ENCODE measurements at regions not wholly inside any gene's neighbourhood (a gene's known extent, or its start where the extent isn't known, plus 50 kb on each side); places are given as distances from the start of the nearest gene placed in this dataset.

- no peak for DNase-seq
These were observed 120.5 kb downstream of the GADD45G start for GRCh38 chr9:89725271-89725670.

- DNase-seq: no peak
These were observed 125.2 kb downstream of the GADD45G start for GRCh38 chr9:89729954-89730530.

DNA sequence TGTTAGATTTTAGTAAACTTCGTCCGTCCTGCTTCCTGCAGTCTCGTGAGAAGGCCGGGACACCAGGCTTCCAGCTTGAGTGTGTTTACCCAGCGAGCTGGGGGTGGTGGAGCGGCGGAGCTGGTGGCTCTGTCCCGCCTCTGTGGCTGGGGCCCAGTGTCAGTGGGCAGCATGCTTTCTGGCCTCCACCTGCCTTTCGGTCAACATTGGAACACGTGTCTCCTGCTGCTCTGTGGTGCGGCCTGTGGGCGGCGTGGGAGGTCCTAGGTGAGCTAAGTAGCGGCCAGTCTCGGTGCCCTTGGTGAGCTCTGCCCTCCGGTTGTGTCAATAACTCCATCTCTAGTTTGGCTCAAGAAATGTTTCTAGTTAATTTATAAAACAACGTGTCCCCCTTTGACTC is 125.9 kb downstream of the GADD45G start:
- DNase-seq: no peak

GRCh38 chr9:89731262-89732182 is 126.7 kb downstream of the GADD45G start:
- DNase-seq: no peak

DNA sequence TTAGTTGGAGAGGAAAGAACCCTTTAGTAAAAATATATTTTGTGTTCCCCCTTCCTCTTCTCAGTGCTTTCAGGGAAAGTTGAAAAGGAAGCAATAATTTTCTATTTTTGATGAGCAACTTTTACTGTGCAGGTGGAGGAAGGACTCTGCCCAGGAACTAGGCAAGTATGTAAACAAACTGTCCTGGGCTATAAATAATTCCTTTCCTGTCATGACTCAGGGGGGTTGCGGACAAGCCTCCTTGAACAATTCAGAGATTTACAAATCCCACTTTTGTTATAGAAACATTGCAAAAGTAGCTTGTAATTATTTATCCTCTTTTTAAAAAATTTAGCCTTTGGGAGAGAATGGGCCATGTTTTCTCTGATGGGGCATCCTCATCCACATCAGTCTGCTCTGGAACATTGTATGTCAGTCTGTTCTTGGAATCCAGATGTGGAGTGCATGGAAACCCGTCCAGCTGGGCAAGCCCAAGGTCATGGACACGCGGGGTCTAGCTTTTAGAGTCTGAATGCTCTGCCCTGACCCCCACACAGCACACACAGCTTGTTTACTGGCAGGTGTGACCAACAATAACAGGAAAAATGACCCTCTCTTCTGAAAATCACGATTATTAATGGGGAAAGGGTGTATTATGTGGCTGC is 127.6 kb downstream of the GADD45G start:
- DNase-seq: no peak

DNA sequence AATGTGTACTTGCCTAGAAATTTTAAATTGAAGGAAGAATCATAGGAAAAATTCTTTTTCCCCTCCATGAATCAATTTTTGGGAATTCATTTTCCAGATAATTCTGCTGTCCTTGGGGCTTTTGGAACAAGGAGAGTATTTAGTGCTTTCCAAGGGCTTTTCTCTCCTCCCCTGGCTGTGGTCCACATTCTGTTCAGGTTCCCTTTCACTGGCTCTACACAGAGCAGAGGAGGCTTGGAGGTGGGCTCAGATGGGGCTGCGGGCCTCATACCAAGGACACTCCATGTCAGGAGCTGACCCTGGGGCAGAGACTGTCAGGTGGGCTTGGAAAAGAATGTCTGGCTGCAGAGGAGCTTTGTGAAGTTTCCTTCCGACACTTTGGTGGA is 128.1 kb downstream of the GADD45G start:
- no peak for DNase-seq

- DNase-seq: no peak
These were observed 129.8 kb downstream of the GADD45G start for GRCh38 chr9:89734600-89735041.

DNA sequence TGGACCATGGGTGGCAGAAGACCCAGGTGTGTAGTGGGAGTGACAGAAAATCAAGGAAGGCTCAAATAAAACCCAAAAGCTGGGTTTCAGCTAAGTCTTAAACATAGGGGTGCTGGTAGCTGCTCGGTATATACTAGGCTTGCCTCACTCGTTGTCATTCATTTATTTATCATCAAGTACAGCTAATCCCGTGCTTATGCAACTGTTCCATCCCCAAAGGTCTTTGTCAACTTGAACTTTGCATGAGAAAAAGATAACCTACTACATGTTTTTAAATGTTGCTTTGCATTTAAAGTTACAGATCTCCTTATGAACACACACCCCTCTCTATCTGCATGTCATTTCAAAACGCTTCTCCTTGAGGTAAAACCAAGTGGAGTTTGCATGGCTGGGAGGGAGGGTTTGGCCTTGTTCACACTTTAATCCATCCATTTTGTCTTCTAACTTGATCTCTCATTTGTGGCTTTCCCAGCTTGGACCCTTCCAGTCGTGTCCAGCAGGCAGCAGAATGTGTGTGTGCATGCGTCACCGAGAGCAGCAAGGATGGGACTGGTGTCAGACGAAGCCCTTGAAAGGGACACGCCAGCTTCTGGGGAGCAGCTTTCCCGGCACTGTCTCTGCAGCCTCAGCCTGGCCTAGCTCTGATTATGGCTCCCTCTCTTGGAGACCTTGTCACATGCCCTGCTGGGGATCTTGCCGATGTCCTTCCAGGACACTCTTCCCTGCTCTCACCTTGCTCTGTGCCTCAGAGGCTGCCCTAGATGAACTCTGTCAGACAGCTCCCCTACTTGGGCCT is 133.5 kb downstream of the GADD45G start:
- DNase-seq: no peak

GRCh38 chr9:89739511-89739910 is 134.7 kb downstream of the GADD45G start:
- no peak for DNase-seq

DNA sequence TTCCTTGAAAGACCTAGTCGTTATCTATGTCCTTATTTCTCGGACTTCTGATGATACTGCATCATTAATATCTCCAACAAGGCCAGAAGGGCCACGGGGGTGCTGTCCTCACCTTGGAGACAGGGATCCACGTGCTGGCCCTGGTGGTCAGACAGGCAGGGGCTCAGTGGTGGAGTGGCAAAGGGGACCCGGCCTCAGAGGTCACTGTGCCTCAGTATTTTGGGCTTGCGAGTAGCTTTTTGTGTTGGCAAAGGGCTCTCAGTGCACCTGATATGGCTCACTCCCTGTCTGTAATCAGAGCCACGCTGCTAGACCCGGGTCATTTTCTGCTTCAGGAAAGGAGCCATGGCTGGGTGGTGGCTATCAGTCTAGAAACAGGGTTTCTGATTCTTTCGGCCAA is 135.1 kb downstream of the GADD45G start:
- no peak for DNase-seq

DNA sequence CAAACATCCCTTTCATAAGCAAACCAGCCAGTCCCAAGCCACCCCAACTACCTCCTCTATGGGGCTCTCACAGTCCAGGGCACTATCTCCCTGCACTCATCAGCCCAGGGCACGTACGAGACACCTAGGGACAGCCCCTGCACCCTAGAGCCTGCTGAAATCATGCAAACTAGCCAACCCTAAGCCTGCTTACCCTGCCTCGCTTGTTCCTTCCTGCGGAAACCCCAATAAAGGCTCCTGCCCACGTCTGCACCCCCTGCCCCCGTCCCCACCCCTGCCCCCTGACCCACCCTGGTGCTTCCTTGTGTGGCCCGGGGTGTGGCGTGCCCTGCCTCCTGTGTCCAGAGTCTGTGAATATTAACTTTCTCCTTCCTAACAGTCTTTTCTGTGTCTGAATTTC is 135.9 kb downstream of the GADD45G start:
- no peak for DNase-seq

DNA sequence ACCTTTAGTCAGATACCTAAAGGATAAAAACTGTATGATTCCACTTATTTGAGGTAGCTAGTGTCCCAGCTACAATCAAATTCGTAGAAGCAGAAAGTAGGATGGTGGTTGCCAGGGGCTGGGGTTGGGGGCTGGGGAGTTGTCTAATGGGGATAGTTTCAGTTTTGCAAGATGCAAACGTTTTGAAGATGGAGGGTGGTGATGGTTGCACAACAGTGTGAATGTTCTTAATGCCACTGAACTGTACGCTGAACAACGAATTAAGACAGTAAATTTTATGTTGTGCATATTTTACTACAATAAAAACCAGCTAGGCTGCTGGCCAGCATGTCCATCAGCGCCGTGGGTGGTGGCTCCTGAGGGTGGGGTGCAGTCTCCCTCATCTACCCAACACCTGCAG is 137.8 kb downstream of the GADD45G start:
- DNase-seq: no peak

- no peak for DNase-seq
These were observed 138.4 kb downstream of the GADD45G start for GRCh38 chr9:89743216-89743572.

- no peak for DNase-seq
These were observed 138.9 kb downstream of the GADD45G start for GRCh38 chr9:89743573-89744254.

- no peak for DNase-seq
These were observed 139.4 kb downstream of the GADD45G start for GRCh38 chr9:89744255-89744648.

GRCh38 chr9:89744730-89745129 is 139.9 kb downstream of the GADD45G start:
- no peak for DNase-seq

DNA sequence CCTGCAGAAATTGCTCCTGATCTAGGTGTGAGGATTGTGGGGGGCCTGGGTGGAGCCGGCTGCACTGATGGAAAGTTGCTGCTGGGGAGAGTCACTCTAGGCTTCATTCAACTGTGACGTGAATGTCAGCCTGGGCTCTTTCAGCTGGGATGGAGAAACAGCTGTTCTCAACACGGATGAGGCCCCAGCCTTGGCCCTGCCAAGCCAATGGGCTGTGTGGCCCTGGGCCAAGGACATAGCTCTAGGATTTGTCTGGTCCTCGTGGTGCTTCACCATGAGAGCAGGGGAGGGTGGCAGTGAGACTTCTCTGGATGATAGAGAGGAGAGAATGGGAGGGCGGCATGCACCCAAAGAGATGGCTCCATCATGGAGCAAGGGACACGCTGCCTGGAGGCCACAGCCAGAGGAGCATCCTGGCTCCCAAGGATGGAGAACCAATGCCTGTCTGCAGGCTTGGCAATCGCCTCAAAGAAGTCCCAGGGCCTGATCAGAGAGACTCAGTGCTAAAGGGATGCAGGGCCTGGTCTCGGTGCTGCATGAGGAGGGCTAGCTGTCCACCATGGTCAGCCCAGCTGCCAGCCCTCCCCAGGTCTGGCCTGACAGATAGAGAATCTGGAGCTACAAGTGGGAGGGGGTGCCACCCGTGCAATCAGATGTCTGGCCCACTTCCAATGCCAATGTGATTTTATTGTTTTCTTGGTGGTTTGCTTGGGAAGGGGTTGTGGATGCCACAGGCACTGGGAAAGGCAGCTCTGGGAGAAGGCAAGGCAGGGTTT is 141.0 kb downstream of the GADD45G start:
- no peak for DNase-seq

DNA sequence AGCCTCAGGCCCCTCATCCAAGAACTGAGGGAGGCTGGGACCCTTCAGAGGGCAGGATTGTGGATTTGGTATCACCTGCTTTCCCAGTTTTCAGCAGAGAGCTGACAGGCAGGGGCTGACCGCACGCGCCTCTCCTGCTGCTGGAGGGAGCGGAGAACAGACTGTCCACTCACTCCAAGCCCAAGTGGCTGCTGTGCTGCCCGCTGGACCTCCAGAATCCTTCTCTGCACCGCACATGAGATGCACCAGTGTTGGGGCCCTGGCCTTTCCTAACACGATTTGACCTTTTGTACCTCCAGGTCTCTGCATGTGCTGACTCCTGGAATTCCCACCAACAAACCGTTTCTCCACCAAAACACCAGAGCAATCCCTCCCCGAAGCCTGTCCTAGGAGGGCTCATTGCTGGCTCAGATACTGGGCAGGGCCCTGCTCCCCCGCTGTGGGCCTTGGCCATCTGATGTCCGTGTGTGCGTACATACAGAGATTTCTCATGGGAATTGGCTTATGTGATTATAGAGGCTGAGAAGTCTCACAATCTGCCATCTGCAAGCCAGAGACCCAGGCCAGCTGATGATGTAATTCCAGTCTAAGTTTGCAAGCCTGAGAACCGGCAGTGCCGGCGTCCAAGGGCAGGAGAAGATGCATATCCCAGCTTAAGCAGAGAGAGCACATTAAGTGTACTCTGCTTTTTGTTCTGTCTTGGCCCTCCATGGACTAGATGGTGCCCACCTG is 141.7 kb downstream of the GADD45G start:
- DNase-seq: no peak

- no peak for DNase-seq
These were observed 142.8 kb downstream of the GADD45G start for GRCh38 chr9:89747596-89747995.

DNA sequence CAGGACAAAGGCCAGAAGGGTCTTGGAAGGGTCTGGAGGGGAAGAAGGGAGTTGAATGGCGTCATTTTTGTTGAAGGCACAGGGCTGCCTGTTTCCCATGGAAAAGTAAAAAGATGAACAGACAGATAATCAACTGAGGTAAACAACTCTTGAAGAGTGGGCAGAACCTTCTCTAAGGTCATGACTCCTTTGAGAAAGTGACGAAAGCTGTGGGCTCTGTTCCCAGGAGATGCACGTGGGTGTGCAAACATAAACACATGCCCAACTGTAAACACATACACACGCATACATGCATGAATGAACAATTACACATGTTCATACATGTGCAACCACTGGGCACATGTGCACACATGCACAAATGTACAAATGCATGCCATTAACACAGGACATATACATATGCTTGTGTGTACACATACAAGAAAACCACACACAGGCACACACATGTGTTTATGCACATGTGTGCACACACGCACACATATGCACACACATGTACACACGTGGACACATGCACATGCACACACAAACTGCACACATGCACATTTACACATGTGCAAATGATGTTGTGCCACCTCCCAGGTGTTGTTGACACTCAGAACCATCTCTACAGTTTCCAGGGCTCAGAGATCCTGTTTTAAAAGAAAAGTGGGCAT is 143.3 kb downstream of the GADD45G start:
- DNase-seq: no peak

All from amniotic stem cell (primary cell).